ENCODE measurements at regions not wholly inside any gene's neighbourhood (a gene's known extent, or its start where the extent isn't known, plus 50 kb on each side); places are given as distances from the start of the nearest gene placed in this dataset.

GRCh38 chr4:31516520-31516919, 796.4 kb downstream of the PCDH7 start:
- ATAC-seq (no peak), DNase-seq (no peak)
- WGBS (ENCODE audit: insufficient coverage, low coverage, low lambda C conversion rate, missing lambda C conversion rate), result 23% methylated on average over 1 of the region's 1 CpG
- Histone ChIP-seq H3K27ac (no peak overlapping the region), H3K27me3 (no peaks in the 10 kb centered on the region), H3K4me1 (no peaks in the 10 kb centered on the region), H3K4me3 (no peak overlapping the region), H3K36me3 (no peaks in the 10 kb centered on the region), H3K9me3 (no peaks in the 10 kb centered on the region)
- TF ChIP-seq CTCF (IDR thresholded peaks at IDR 0.05) (no peak), POLR2A (IDR thresholded peaks at IDR 0.05) (no peak)
- intact Hi-C loops (cut with DNase I), result no loop called here

- TF ChIP-seq CTCF (IDR thresholded peaks at IDR 0.05) (no peak), POLR2A (IDR thresholded peaks at IDR 0.05) (no peak)
- Histone ChIP-seq H3K4me1 (no peaks in the 10 kb centered on the region), H3K9me3 (no peaks in the 10 kb centered on the region), H3K4me3 (no peak overlapping the region), H3K36me3 (no peaks in the 10 kb centered on the region), H3K27me3 (no peaks in the 10 kb centered on the region), H3K27ac (no peak overlapping the region)
- no peak for DNase-seq
- no peak for ATAC-seq
- WGBS (ENCODE audit: insufficient coverage, low coverage, low lambda C conversion rate, missing lambda C conversion rate), result 84% methylated on average over 3 of the region's 3 CpGs
- intact Hi-C loops (cut with DNase I), result no loop called here
Measured at GRCh38 chr4:31518796-31519250, 798.7 kb downstream of the PCDH7 start.

GRCh38 chr4:31530555-31530954, 810.4 kb downstream of the PCDH7 start:
- TF ChIP-seq CTCF (IDR thresholded peaks at IDR 0.05), result no peak
- TF ChIP-seq POLR2A (IDR thresholded peaks at IDR 0.05), result no peak
- 20% methylated on average over 1 of the region's 3 CpGs for WGBS (ENCODE audit: insufficient coverage, low coverage, low lambda C conversion rate, missing lambda C conversion rate)
- Histone ChIP-seq H3K36me3 (no peaks in the 10 kb centered on the region), H3K4me1 (no peaks in the 10 kb centered on the region), H3K27ac (no peak overlapping the region), H3K9me3 (no peaks in the 10 kb centered on the region), H3K27me3 (no peaks in the 10 kb centered on the region), H3K4me3 (no peak overlapping the region)
- intact Hi-C loops (cut with DNase I), result no loop called here
- DNase-seq (no peak), ATAC-seq (no peak)

- DNase-seq (no peak), ATAC-seq (no peak)
- H3K4me3 ChIP-seq, result no peak overlapping the region
- TF ChIP-seq CTCF (IDR thresholded peaks at IDR 0.05) (no peak), POLR2A (IDR thresholded peaks at IDR 0.05) (no peak)
- no peaks in the 10 kb centered on the region for H3K36me3 ChIP-seq
- H3K4me1 ChIP-seq, result no peaks in the 10 kb centered on the region
- no peaks in the 10 kb centered on the region for H3K27me3 ChIP-seq
- no peak overlapping the region for H3K27ac ChIP-seq
- H3K9me3 ChIP-seq, result no peaks in the 10 kb centered on the region
- intact Hi-C loops (cut with DNase I), result no loop called here
Measured at GRCh38 chr4:31538877-31539276, 818.7 kb downstream of the PCDH7 start.

- intact Hi-C loops (cut with DNase I), result no loop called here
- TF ChIP-seq POLR2A (IDR thresholded peaks at IDR 0.05), result no peak
- TF ChIP-seq CTCF (IDR thresholded peaks at IDR 0.05), result no peak
- no peak overlapping the region for H3K4me3 ChIP-seq
- no peaks in the 10 kb centered on the region for H3K4me1 ChIP-seq
- H3K9me3 ChIP-seq, result no peaks in the 10 kb centered on the region
- DNase-seq (no peak), ATAC-seq (no peak)
- H3K36me3 ChIP-seq, result no peaks in the 10 kb centered on the region
- no peaks in the 10 kb centered on the region for H3K27me3 ChIP-seq
- no peak overlapping the region for H3K27ac ChIP-seq
Measured at GRCh38 chr4:31539284-31540069, 819.3 kb downstream of the PCDH7 start.

All from right lobe of liver (tissue), 6 donors.